GM23338 (cell line): ENCODE measurements at regions not wholly inside any gene's neighbourhood (a gene's known extent, or its start where the extent isn't known, plus 50 kb on each side); places are given as distances from the start of the nearest gene placed in this dataset.

Source experiments
- ATAC-seq: fragments of 200-7000 bp; cut with Tn5 transposase; 3 replicates; pipeline ENCODE4 v1.9.1; 2020
- DNase-seq: peaks from one replicate; pipeline ENCODE4 v3.0.0-alpha.2; 2015; ENCODE audit warnings: low spot score
- H2AFZ ChIP-seq: fragments of 200-600 bp; sonication (generic); 2 replicates; pipeline ENCODE4 v1.8.0; 2016; ENCODE audit warnings: antibody characterized with exemption, mild to moderate bottlenecking, moderate library complexity
- H3F3A ChIP-seq: fragments of 200-600 bp; sonication (generic); replicated peaks from 2 replicates; pipeline ENCODE4 v1.8.0; 2017; ENCODE audit warnings: antibody characterized with exemption, mixed run types, low read depth
- H3K27ac ChIP-seq: fragments of 200-600 bp; sonication (generic); 2 replicates; pipeline ENCODE4 v1.6.1; 2016; ENCODE audit warnings: low read depth
- H3K27me3 ChIP-seq: fragments of 200-600 bp; sonication (generic); 2 replicates; pipeline ENCODE4 v1.8.0; 2016; ENCODE audit warnings: mild to moderate bottlenecking, mixed run types, moderate library complexity; ENCODE audit not compliant: insufficient read depth
- H3K36me3 ChIP-seq: fragments of 200-600 bp; sonication (generic); 2 replicates; pipeline ENCODE4 v1.8.0; 2016; ENCODE audit warnings: mild to moderate bottlenecking; ENCODE audit not compliant: insufficient read depth
- H3K4me1 ChIP-seq: fragments of 200-600 bp; sonication (generic); 2 replicates; pipeline ENCODE4 v1.8.0; 2016; ENCODE audit warnings: mild to moderate bottlenecking, moderate library complexity; ENCODE audit not compliant: insufficient read depth
- H3K4me2 ChIP-seq: fragments of 200-600 bp; sonication (generic); 2 replicates; pipeline ENCODE4 v1.7.1; 2017; ENCODE audit warnings: mixed run types
- H3K4me3 ChIP-seq: fragments of 200-600 bp; sonication (generic); 2 replicates; pipeline ENCODE4 v1.6.1; 2016; ENCODE audit warnings: mixed run types
- H3K79me2 ChIP-seq: fragments of 200-600 bp; sonication (generic); replicated peaks from 2 replicates; pipeline ENCODE4 v1.8.0; 2017; ENCODE audit warnings: mild to moderate bottlenecking; ENCODE audit not compliant: insufficient read depth
- H3K9me2 ChIP-seq: fragments of 200-600 bp; sonication (generic); 2 replicates; pipeline ENCODE4 v1.8.0; 2017; ENCODE audit not compliant: insufficient read depth
- H4K20me1 ChIP-seq: fragments of 200-600 bp; sonication (generic); replicated peaks from 2 replicates; pipeline ENCODE4 v1.8.0; 2017; ENCODE audit warnings: mild to moderate bottlenecking; ENCODE audit not compliant: insufficient read depth
- H3K27ac Mint-ChIP-seq: 2 replicates; pipeline ENCODE4 v1.8.0; 2020; ENCODE audit warnings: inconsistent platforms, mild to moderate bottlenecking, moderate library complexity, mixed read lengths
- H3K27me3 Mint-ChIP-seq: 3 replicates; pipeline ENCODE4 v1.8.0; 2022; ENCODE audit warnings: low read depth, mild to moderate bottlenecking, moderate library complexity, mixed read lengths, inconsistent platforms; ENCODE audit not compliant: insufficient read depth, poor library complexity
- H3K36me3 Mint-ChIP-seq: 3 replicates; pipeline ENCODE4 v1.8.0; 2021; ENCODE audit warnings: low read depth, mild to moderate bottlenecking, inconsistent platforms, moderate library complexity, mixed read lengths
- H3K4me1 Mint-ChIP-seq: 3 replicates; pipeline ENCODE4 v1.8.0; 2020; ENCODE audit warnings: mild to moderate bottlenecking, inconsistent platforms, mixed read lengths
- H3K4me3 Mint-ChIP-seq: 3 replicates; pipeline ENCODE4 v1.8.0; 2021; ENCODE audit warnings: moderate library complexity, mild to moderate bottlenecking, inconsistent platforms, mixed read lengths
- H3K9me3 Mint-ChIP-seq: 3 replicates; pipeline ENCODE4 v1.8.0; 2020; ENCODE audit warnings: moderate library complexity, mild to moderate bottlenecking, inconsistent platforms, mixed read lengths
- CREB1 ChIP-seq: fragments of 250-450 bp; sonication (Bioruptor Pico); IDR thresholded peaks from 2 replicates; pipeline ENCODE4 v1.5.0; 2020; ENCODE audit warnings: low read depth, mild to moderate bottlenecking, moderate library complexity
- CTCF ChIP-seq, 2 experiments: fragments of 200-600 bp in 1 of 2; sonication (generic) in 1 of 2; conservative IDR thresholded peaks; 2 replicates each; pipeline versions ENCODE4 v1.5.1 to v1.6.1; 2016 to 2017; ENCODE audit warnings: antibody characterized with exemption in 2 of 2, low read depth in 2 of 2, mild to moderate bottlenecking in 2 of 2, moderate library complexity in 1 of 2
- ETS1 ChIP-seq: IDR thresholded peaks from 2 replicates; pipeline ENCODE4 v1.6.1; 2016; ENCODE audit warnings: antibody characterized with exemption
- EZH2 ChIP-seq: fragments of 200-600 bp; sonication (generic); IDR thresholded peaks from one replicate; pipeline ENCODE4 v1.8.0; 2017; ENCODE audit warnings: antibody characterized with exemption, mild to moderate bottlenecking, low read depth; ENCODE audit not compliant: unreplicated experiment
- EZH2phosphoT487 ChIP-seq: fragments of 200-600 bp; sonication (generic); IDR thresholded peaks from one replicate; pipeline ENCODE4 v1.8.1; 2018; ENCODE audit warnings: antibody characterized with exemption; ENCODE audit not compliant: unreplicated experiment
- JUNB ChIP-seq: IDR thresholded peaks from one replicate; pipeline ENCODE4 v1.6.1; 2016; ENCODE audit warnings: antibody characterized with exemption; ENCODE audit not compliant: unreplicated experiment
- NANOG ChIP-seq: IDR thresholded peaks from 2 replicates; pipeline ENCODE4 v1.6.1; 2016; ENCODE audit warnings: antibody characterized with exemption, borderline replicate concordance
- REST ChIP-seq: IDR thresholded peaks from one replicate; pipeline ENCODE4 v1.6.1; 2018; ENCODE audit warnings: antibody characterized with exemption; ENCODE audit not compliant: unreplicated experiment
- STAT1 ChIP-seq: IDR thresholded peaks from one replicate; pipeline ENCODE4 v1.6.1; 2016; ENCODE audit warnings: antibody characterized with exemption; ENCODE audit not compliant: unreplicated experiment
- ZNF331 ChIP-seq: fragments of 250-450 bp; sonication (Bioruptor Pico); IDR thresholded peaks from 2 replicates; pipeline ENCODE4 v1.5.0; 2020; ENCODE audit warnings: low read depth, mild to moderate bottlenecking, moderate library complexity

DNA sequence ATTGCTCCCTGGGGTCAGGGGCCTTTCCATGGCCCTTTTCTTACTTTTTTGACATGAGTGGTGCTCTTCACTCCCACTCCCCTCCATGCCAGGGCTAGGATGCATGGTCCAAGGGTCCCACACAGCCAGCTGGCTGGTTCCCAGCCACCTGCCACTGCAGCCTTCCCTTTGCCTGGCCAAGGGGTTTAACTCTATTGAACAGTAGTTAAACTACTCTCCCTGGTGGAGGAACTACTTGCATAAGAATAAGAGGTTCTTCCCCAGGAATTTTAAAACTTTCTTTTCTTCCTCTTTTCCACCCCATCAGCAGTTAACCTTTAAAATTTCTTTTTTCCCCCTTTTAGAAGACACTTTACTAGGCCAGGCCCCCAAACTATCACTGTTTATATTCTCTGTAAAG lies 1532.8 kb upstream of the ACO1 start:
- no peaks in the 10 kb centered on the region; the same call in 1 of the 2 replicates for H3K9me2 ChIP-seq
- Mint-ChIP-seq H3K4me3 (no peak overlapping the region; the same call in 2 of the 3 replicates), H3K4me1 (peaks cover 13% of the 10 kb centered on the region), H3K27ac (no peak overlapping the region), H3K27me3 (peaks cover 2% of the 10 kb centered on the region), H3K36me3 (peaks cover 23% of the 10 kb centered on the region), H3K9me3 (peaks cover 17% of the 10 kb centered on the region; the same call in 2 of the 3 replicates)
- no peaks in the 10 kb centered on the region for H3K79me2 ChIP-seq
- H4K20me1 ChIP-seq, result no peaks in the 10 kb centered on the region
- no peaks in the 10 kb centered on the region for H3K4me1 ChIP-seq
- H3K36me3 ChIP-seq, result peaks cover 4% of the 10 kb centered on the region; the same call in 1 of the 2 replicates
- H3K4me3 ChIP-seq, result no peak overlapping the region
- no peak overlapping the region for H2AFZ ChIP-seq
- H3K27me3 ChIP-seq, result no peaks in the 10 kb centered on the region
- no peak for TF ChIP-seq REST
- no peak for TF ChIP-seq EZH2
- no peak for TF ChIP-seq JUNB
- TF ChIP-seq EZH2phosphoT487, result no peak
- TF ChIP-seq CTCF (conservative IDR thresholded peaks at IDR 0.05; ENCODE audit: low read depth in 2 of 2), result 0 out of 4 replicates have a peak, but pooled peaks of 1 of the 2 experiments have one; percentile 7
- no peak for TF ChIP-seq CREB1
- no peak for TF ChIP-seq STAT1
- peak overlapping the region; percentile 55 for H3K27ac ChIP-seq
- no peaks in the 10 kb centered on the region for H3F3A ChIP-seq
- no peak overlapping the region for H3K4me2 ChIP-seq
- ATAC-seq (peak; percentile 79), DNase-seq (peak; percentile 69)

GRCh38 chr9:30900706-30901105 lies 1483.7 kb upstream of the ACO1 start:
- no peak overlapping the region for H2AFZ ChIP-seq
- no peaks in the 10 kb centered on the region for H3K36me3 ChIP-seq
- H3K4me1 Mint-ChIP-seq, result no peaks in the 10 kb centered on the region
- no peaks in the 10 kb centered on the region for H3K79me2 ChIP-seq
- H3K27me3 ChIP-seq, result no peaks in the 10 kb centered on the region
- no peak overlapping the region for H3K4me3 ChIP-seq
- no peak overlapping the region for H3K27ac Mint-ChIP-seq
- ATAC-seq, result no peak
- no peak overlapping the region for H3K4me2 ChIP-seq
- no peaks in the 10 kb centered on the region for H3K4me1 ChIP-seq
- no peaks in the 10 kb centered on the region for H3K36me3 Mint-ChIP-seq
- no peak overlapping the region for H3K4me3 Mint-ChIP-seq
- no peak overlapping the region for H3K27ac ChIP-seq
- H3K9me2 ChIP-seq, result no peaks in the 10 kb centered on the region
- no peak for DNase-seq
- H4K20me1 ChIP-seq, result no peaks in the 10 kb centered on the region
- H3F3A ChIP-seq, result no peaks in the 10 kb centered on the region
- no peaks in the 10 kb centered on the region for H3K27me3 Mint-ChIP-seq
- no peaks in the 10 kb centered on the region for H3K9me3 Mint-ChIP-seq
- TF ChIP-seq STAT1, result no peak
- no peak for TF ChIP-seq REST
- TF ChIP-seq JUNB, result no peak
- no peak for TF ChIP-seq CREB1
- TF ChIP-seq ETS1, result no peak
- TF ChIP-seq ZNF331, result no peak
- TF ChIP-seq NANOG, result no peak
